Gastroesophageal sphincter (tissue), 3 donors: ENCODE measurements at regions not wholly inside any gene's neighbourhood (a gene's known extent, or its start where the extent isn't known, plus 50 kb on each side); places are given as distances from the start of the nearest gene placed in this dataset.

Source experiments
- EP300 ChIP-seq: sonication (generic); formaldehyde crosslinking; IDR thresholded peaks from one replicate; pipeline ENCODE4 v1.6.1; 2017; ENCODE audit warnings: antibody characterized with exemption, mild to moderate bottlenecking
- POLR2A ChIP-seq, 2 donors: fragments of 450-650 bp; IDR thresholded peaks; one replicate each; pipeline ENCODE4 v1.6.1; 2017; ENCODE audit warnings: antibody characterized with exemption in 2 of 2, mild to moderate bottlenecking in 2 of 2, moderate library complexity in 1 of 2
- POLR2AphosphoS5 ChIP-seq: sonication (generic); formaldehyde crosslinking; IDR thresholded peaks from one replicate; pipeline ENCODE4 v1.6.1; 2017; ENCODE audit warnings: antibody characterized with exemption
- TF ChIP-seq, protein P1 (sequence below), 4 experiments: fragments of 200-600 bp in 2 of 4; fragments of 450-650 bp in 2 of 4; sonication (generic) in 1 of 4; IDR thresholded peaks; one replicate each; pipeline ENCODE4 v1.5.1; 2017 to 2019; ENCODE audit warnings: antibody characterized with exemption in 4 of 4, mild to moderate bottlenecking in 2 of 4, moderate library complexity in 2 of 4

DNA sequence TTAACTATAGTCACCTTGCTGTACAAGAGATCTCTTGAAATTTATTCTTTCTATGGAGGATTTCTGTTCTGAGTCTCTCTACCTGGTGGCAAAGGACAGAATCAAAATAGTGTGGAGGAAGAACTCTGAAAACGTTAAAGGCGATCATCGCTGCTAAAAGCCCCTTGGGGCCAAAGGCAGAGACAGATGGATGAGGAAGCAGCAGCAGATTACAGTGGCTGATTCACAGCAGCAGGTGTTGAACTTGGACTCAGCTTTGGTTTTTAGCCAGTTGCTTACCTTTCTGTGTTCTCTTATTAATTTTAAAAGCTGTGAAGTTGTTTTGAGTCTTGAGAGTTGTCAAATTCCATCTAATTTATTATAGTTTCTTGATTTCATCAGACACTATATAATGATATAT, 956.1 kb upstream of the GOT2 start:
- TF ChIP-seq, protein P1, sequence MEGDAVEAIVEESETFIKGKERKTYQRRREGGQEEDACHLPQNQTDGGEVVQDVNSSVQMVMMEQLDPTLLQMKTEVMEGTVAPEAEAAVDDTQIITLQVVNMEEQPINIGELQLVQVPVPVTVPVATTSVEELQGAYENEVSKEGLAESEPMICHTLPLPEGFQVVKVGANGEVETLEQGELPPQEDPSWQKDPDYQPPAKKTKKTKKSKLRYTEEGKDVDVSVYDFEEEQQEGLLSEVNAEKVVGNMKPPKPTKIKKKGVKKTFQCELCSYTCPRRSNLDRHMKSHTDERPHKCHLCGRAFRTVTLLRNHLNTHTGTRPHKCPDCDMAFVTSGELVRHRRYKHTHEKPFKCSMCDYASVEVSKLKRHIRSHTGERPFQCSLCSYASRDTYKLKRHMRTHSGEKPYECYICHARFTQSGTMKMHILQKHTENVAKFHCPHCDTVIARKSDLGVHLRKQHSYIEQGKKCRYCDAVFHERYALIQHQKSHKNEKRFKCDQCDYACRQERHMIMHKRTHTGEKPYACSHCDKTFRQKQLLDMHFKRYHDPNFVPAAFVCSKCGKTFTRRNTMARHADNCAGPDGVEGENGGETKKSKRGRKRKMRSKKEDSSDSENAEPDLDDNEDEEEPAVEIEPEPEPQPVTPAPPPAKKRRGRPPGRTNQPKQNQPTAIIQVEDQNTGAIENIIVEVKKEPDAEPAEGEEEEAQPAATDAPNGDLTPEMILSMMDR (IDR thresholded peaks at IDR 0.05) = no peak
- TF ChIP-seq POLR2A (IDR thresholded peaks at IDR 0.05) = no peak
- TF ChIP-seq EP300 = no peak
- no peak for TF ChIP-seq POLR2AphosphoS5
